ENCODE measurements at regions not wholly inside any gene's neighbourhood (a gene's known extent, or its start where the extent isn't known, plus 50 kb on each side); places are given as distances from the start of the nearest gene placed in this dataset.

- intact Hi-C loops (cut with DNase I), result no loop called here
- DNase-seq, result no peak
- Histone ChIP-seq H3K4me1 (no peaks in the 10 kb centered on the region), H3K9me3 (no peaks in the 10 kb centered on the region), H3K36me3 (no peaks in the 10 kb centered on the region), H3K27ac (no peak overlapping the region), H3K4me3 (replicated peaks in 1 of 3) (no peak overlapping the region), H3K27me3 (no peaks in the 10 kb centered on the region)
- TF ChIP-seq, protein P1, sequence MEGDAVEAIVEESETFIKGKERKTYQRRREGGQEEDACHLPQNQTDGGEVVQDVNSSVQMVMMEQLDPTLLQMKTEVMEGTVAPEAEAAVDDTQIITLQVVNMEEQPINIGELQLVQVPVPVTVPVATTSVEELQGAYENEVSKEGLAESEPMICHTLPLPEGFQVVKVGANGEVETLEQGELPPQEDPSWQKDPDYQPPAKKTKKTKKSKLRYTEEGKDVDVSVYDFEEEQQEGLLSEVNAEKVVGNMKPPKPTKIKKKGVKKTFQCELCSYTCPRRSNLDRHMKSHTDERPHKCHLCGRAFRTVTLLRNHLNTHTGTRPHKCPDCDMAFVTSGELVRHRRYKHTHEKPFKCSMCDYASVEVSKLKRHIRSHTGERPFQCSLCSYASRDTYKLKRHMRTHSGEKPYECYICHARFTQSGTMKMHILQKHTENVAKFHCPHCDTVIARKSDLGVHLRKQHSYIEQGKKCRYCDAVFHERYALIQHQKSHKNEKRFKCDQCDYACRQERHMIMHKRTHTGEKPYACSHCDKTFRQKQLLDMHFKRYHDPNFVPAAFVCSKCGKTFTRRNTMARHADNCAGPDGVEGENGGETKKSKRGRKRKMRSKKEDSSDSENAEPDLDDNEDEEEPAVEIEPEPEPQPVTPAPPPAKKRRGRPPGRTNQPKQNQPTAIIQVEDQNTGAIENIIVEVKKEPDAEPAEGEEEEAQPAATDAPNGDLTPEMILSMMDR (IDR thresholded peaks at IDR 0.05), result no peak
- TF ChIP-seq POLR2A (IDR thresholded peaks at IDR 0.05), result no peak
Measured at GRCh38 chr3:110851736-110852135, 219.9 kb upstream of the NECTIN3 start.

- no peak for DNase-seq
- Histone ChIP-seq H3K27ac (no peak overlapping the region), H3K27me3 (no peaks in the 10 kb centered on the region), H3K36me3 (no peaks in the 10 kb centered on the region), H3K4me1 (no peaks in the 10 kb centered on the region), H3K9me3 (no peaks in the 10 kb centered on the region), H3K4me3 (replicated peaks in 1 of 3) (no peak overlapping the region)
- TF ChIP-seq, protein P1 (IDR thresholded peaks at IDR 0.05), result no peak
- TF ChIP-seq POLR2A (IDR thresholded peaks at IDR 0.05), result no peak
- WGBS, 2 donors, result 81% methylated on average over 2 of the region's 2 CpGs
- intact Hi-C loops (cut with DNase I), result no loop called here
Measured at GRCh38 chr3:110855207-110855606, 216.4 kb upstream of the NECTIN3 start.

DNA sequence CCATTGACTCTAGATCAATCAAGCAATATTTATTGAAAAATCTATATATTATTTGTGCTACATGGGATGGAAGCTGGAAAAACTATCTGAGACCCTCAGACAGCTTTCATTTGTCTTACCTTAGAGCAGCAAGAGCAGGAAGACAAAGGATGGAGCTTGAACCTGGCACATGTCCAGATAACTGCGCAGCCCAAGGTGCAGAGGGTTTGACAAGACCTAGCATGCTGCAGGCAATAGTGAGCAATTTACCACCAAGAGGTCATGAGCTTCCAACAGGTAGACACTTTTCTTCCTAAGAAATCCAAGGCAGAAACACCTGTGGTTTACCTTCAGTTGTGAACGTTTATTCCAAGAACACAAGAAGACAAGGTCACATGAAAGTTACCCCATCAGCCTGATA lies 214.7 kb upstream of the NECTIN3 start:
- Histone ChIP-seq H3K27me3 (no peaks in the 10 kb centered on the region), H3K4me3 (replicated peaks in 1 of 3) (no peak overlapping the region), H3K36me3 (no peaks in the 10 kb centered on the region), H3K4me1 (no peaks in the 10 kb centered on the region), H3K27ac (no peak overlapping the region), H3K9me3 (no peaks in the 10 kb centered on the region)
- TF ChIP-seq POLR2A (IDR thresholded peaks at IDR 0.05), result no peak
- TF ChIP-seq, protein P1 (IDR thresholded peaks at IDR 0.05), result no peak
- 88 to 89% methylated on average over 2 of the region's 2 CpGs for WGBS, 2 donors
- no peak for DNase-seq
- intact Hi-C loops (cut with DNase I), result no loop called here

DNA sequence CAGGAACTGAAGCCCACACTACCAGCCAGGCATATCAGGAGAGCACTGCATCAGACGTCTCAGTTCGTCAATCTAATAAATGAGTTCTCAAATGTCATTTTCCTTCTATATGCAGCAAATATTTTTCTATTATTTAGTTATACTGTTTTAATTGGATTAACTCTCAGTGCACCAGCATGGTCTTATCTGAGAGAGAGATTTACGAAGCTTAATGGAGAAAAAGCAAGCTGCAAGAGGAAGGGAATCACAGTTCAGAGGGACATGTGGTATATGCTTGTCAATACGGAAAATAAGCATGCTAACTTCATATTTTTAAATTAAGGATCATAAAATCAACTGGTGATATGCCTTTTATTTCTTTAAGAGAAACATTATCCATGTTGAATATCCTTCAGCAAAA lies 213.1 kb upstream of the NECTIN3 start:
- Histone ChIP-seq H3K36me3 (no peaks in the 10 kb centered on the region), H3K4me3 (replicated peaks in 1 of 3) (no peak overlapping the region), H3K27me3 (no peaks in the 10 kb centered on the region), H3K4me1 (no peaks in the 10 kb centered on the region), H3K9me3 (no peaks in the 10 kb centered on the region), H3K27ac (no peak overlapping the region)
- TF ChIP-seq, protein P1 (IDR thresholded peaks at IDR 0.05), result no peak
- no peak for TF ChIP-seq POLR2A (IDR thresholded peaks at IDR 0.05)
- intact Hi-C loops (cut with DNase I), result no loop called here
- WGBS, 2 donors, result 88 to 92% methylated on average over 4 of the region's 4 CpGs
- no peak for DNase-seq

DNA sequence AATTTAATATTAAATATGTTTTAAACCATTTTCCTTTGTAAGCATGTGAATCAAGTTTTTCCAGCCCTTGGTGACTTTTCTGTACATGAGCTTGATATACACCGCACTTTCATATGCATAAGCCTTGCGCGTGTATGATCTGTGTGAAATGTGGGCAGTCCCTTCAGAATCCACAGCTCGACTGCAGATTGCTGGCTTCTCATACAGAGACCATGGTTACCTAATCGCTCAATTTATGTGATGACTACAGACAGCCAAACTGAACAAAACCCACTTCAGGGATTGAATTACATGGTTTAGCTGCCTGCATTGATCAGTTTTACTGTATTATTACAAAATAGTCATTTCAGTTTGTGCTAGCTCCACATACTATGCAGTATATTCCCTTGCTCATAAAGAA lies 212.3 kb upstream of the NECTIN3 start:
- Histone ChIP-seq H3K9me3 (no peaks in the 10 kb centered on the region), H3K27ac (no peak overlapping the region), H3K4me1 (no peaks in the 10 kb centered on the region), H3K27me3 (no peaks in the 10 kb centered on the region), H3K4me3 (replicated peaks in 1 of 3) (no peak overlapping the region), H3K36me3 (no peaks in the 10 kb centered on the region)
- no peak for DNase-seq
- TF ChIP-seq POLR2A (IDR thresholded peaks at IDR 0.05), result no peak
- TF ChIP-seq, protein P1 (IDR thresholded peaks at IDR 0.05), result no peak
- WGBS, 2 donors, result 94% methylated on average over 5 of the region's 5 CpGs
- intact Hi-C loops (cut with DNase I), result no loop called here
